Activated B cell treated with CpG ODN at 0.5 μM for 24 hours (primary cell): ENCODE measurements at regions not wholly inside any gene's neighbourhood (a gene's known extent, or its start where the extent isn't known, plus 50 kb on each side); places are given as distances from the start of the nearest gene placed in this dataset.

Experiments
- ATAC-seq: fragments of 200-7000 bp; cut with Tn5 transposase; one replicate; pipeline ENCODE4 v1.10.0; 2021; ENCODE audit warnings: low read depth, mild to moderate bottlenecking, moderate library complexity
- CTCF ChIA-PET: fragments of 350-600 bp; sonication (Branson Sonifier 250); formaldehyde crosslinking; loops from one replicate; lab custom pipeline; 2021; ENCODE audit warnings: antibody characterized with exemption; lab: Charles Lee
- POLR2A ChIA-PET: fragments of 350-600 bp; sonication (Branson Sonifier 250); formaldehyde crosslinking; loops from one replicate; lab custom pipeline; 2021; ENCODE audit warnings: antibody characterized with exemption; lab: Charles Lee
- DNase-seq: peaks from one replicate; pipeline ENCODE4 v3.0.0; 2022
- H3K27ac Mint-ChIP-seq: one replicate; pipeline ENCODE4 v1.8.0; 2020; ENCODE audit warnings: mixed read lengths
- H3K27me3 Mint-ChIP-seq: one replicate; pipeline ENCODE4 v1.8.0; 2021; ENCODE audit warnings: mixed read lengths
- H3K36me3 Mint-ChIP-seq: one replicate; pipeline ENCODE4 v1.8.0; 2021; ENCODE audit warnings: low read depth, mixed read lengths
- H3K4me1 Mint-ChIP-seq: one replicate; pipeline ENCODE4 v1.8.0; 2021; ENCODE audit warnings: mixed read lengths
- H3K4me3 Mint-ChIP-seq: one replicate; pipeline ENCODE4 v1.8.0; 2020; ENCODE audit warnings: mild to moderate bottlenecking, mixed read lengths
- H3K9me3 Mint-ChIP-seq: one replicate; pipeline ENCODE4 v1.8.0; 2020; ENCODE audit warnings: mixed read lengths
- CTCF ChIP-seq: fragments of 200-600 bp; IDR thresholded peaks from one replicate; pipeline ENCODE4 v1.8.0; 2022; ENCODE audit warnings: antibody characterized with exemption, mild to moderate bottlenecking
- intact Hi-C: fragments of 100-400 bp; cut with micrococcal nuclease; formaldehyde crosslinking; loops from one replicate; pipeline ENCODE4 v1.15.1; 2024

- no peak for DNase-seq
- POLR2A ChIA-PET = no interaction called here
- Mint-ChIP-seq H3K27me3 (peaks cover 6% of the 10 kb centered on the region), H3K36me3 (no peaks in the 10 kb centered on the region), H3K4me3 (no peak overlapping the region), H3K9me3 (peaks cover 2% of the 10 kb centered on the region), H3K4me1 (no peaks in the 10 kb centered on the region), H3K27ac (no peak overlapping the region)
- no peak for ATAC-seq
- CTCF ChIA-PET = no interaction called here
- TF ChIP-seq CTCF = no peak
- intact Hi-C loops = no loop called here
Measured at GRCh38 chr10:113435881-113436280, 117.0 kb upstream of the HABP2 start.

DNA sequence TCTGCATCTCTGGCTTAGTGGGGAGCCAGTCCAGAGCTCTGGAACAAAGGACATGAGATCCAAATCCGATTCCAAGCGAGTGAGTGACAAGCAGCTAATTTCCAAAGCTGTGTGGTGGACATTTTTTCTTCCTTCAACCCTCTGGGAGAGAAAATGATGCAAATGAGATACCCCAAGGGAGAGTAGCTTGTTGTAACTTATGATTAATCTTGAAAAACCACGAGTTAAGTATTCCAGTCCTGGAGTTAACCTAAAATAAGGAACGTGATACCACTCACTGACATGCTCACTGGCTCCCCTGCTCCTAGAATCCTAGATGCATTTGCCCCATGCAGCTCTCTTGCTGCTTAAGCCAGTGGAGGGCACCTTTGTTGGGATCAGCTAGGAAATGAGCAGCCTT, 116.0 kb upstream of the HABP2 start:
- Mint-ChIP-seq H3K27me3 (peaks cover 3% of the 10 kb centered on the region), H3K36me3 (no peaks in the 10 kb centered on the region), H3K4me1 (no peaks in the 10 kb centered on the region), H3K4me3 (no peak overlapping the region), H3K27ac (no peak overlapping the region), H3K9me3 (peaks cover 2% of the 10 kb centered on the region)
- ChIA-PET POLR2A (no interaction called here), CTCF (no interaction called here)
- no peak for ATAC-seq
- no peak for TF ChIP-seq CTCF
- DNase-seq = no peak
- intact Hi-C loops = no loop called here

- intact Hi-C loops = no loop called here
- H3K27me3 Mint-ChIP-seq = peaks cover 3% of the 10 kb centered on the region
- no peak overlapping the region for H3K27ac Mint-ChIP-seq
- ChIA-PET POLR2A (no interaction called here), CTCF (no interaction called here)
- no peaks in the 10 kb centered on the region for H3K36me3 Mint-ChIP-seq
- no peak for ATAC-seq
- no peak overlapping the region for H3K4me3 Mint-ChIP-seq
- TF ChIP-seq CTCF = no peak
- no peaks in the 10 kb centered on the region for H3K9me3 Mint-ChIP-seq
- DNase-seq = no peak
- no peaks in the 10 kb centered on the region for H3K4me1 Mint-ChIP-seq
Measured at GRCh38 chr10:113438652-113439051, 114.2 kb upstream of the HABP2 start.

GRCh38 chr10:113441220-113441619, 111.6 kb upstream of the HABP2 start:
- POLR2A ChIA-PET = no interaction called here
- Mint-ChIP-seq H3K27me3 (peaks cover 3% of the 10 kb centered on the region), H3K4me3 (no peak overlapping the region), H3K4me1 (no peaks in the 10 kb centered on the region), H3K27ac (no peak overlapping the region), H3K9me3 (no peaks in the 10 kb centered on the region), H3K36me3 (no peaks in the 10 kb centered on the region)
- ATAC-seq (no peak), DNase-seq (no peak)
- CTCF ChIA-PET = no interaction called here
- no peak for TF ChIP-seq CTCF
- intact Hi-C loops = no loop called here

GRCh38 chr10:113441686-113442270, 111.1 kb upstream of the HABP2 start:
- no peaks in the 10 kb centered on the region for H3K4me1 Mint-ChIP-seq
- ChIA-PET CTCF (no interaction called here), POLR2A (no interaction called here)
- H3K27me3 Mint-ChIP-seq = peaks cover 5% of the 10 kb centered on the region
- DNase-seq (no peak), ATAC-seq (no peak)
- H3K9me3 Mint-ChIP-seq = no peaks in the 10 kb centered on the region
- no peak overlapping the region for H3K4me3 Mint-ChIP-seq
- intact Hi-C loops = no loop called here
- H3K36me3 Mint-ChIP-seq = no peaks in the 10 kb centered on the region
- H3K27ac Mint-ChIP-seq = no peak overlapping the region
- TF ChIP-seq CTCF = no peak
